ENCODE measurements at regions not wholly inside any gene's neighbourhood (a gene's known extent, or its start where the extent isn't known, plus 50 kb on each side); places are given as distances from the start of the nearest gene placed in this dataset.
"Not testable (repeated sequence)": the region's sequence is repeated elsewhere in the genome, so short reads cannot be mapped to it uniquely, and the experiment has no call there.

- Mint-ChIP-seq H3K4me1 (no peaks in the 10 kb centered on the region), H3K9me3 (no peaks in the 10 kb centered on the region), H3K27ac (no peak overlapping the region), H3K27me3 (no peaks in the 10 kb centered on the region), H3K4me3 (no peak overlapping the region), H3K36me3 (no peaks in the 10 kb centered on the region)
- ATAC-seq (ENCODE audit: low read depth in 2 of 2) (no peak), DNase-seq (no peak)
Observed at GRCh38 chr5:111929261-111929660, 172.3 kb upstream of the NREP start.

- Mint-ChIP-seq H3K27ac (peak overlapping the region in 1 of 6 donors; percentile 8), H3K4me3 (no peak overlapping the region), H3K9me3 (no peaks in the 10 kb centered on the region), H3K27me3 (no peaks in the 10 kb centered on the region), H3K4me1 (no peaks in the 10 kb centered on the region), H3K36me3 (no peaks in the 10 kb centered on the region)
- ATAC-seq (ENCODE audit: low read depth in 2 of 2) (no peak), DNase-seq (no peak)
Observed at GRCh38 chr5:111928511-111928910, 171.5 kb upstream of the NREP start.

- H3K27ac Mint-ChIP-seq, result no peak overlapping the region
- no peaks in the 10 kb centered on the region for H3K27me3 Mint-ChIP-seq
- no peaks in the 10 kb centered on the region for H3K36me3 Mint-ChIP-seq
- ATAC-seq (ENCODE audit: low read depth in 2 of 2) (no peak), DNase-seq (no peak)
- H3K9me3 Mint-ChIP-seq, result no peaks in the 10 kb centered on the region
- no peaks in the 10 kb centered on the region for H3K4me1 Mint-ChIP-seq
- no peak overlapping the region for H3K4me3 Mint-ChIP-seq
Observed at GRCh38 chr5:111927191-111927590, 170.2 kb upstream of the NREP start.

GRCh38 chr5:111926026-111926425, 169.0 kb upstream of the NREP start:
- Mint-ChIP-seq H3K27me3 (no peaks in the 10 kb centered on the region), H3K4me1 (no peaks in the 10 kb centered on the region), H3K27ac (peak overlapping the region in 1 of 6 donors; percentile 68), H3K4me3 (no peak overlapping the region), H3K9me3 (no peaks in the 10 kb centered on the region), H3K36me3 (no peaks in the 10 kb centered on the region)
- no peak for ATAC-seq (ENCODE audit: low read depth in 2 of 2)
- no peak for DNase-seq

- no peaks in the 10 kb centered on the region for H3K36me3 Mint-ChIP-seq
- no peak for ATAC-seq (ENCODE audit: low read depth in 2 of 2)
Observed at GRCh38 chr5:111922344-111922743, 165.3 kb upstream of the NREP start.

GRCh38 chr5:111921691-111922090, 164.7 kb upstream of the NREP start:
- not testable (repeated sequence) for DNase-seq; H3K4me1 Mint-ChIP-seq; H3K27ac Mint-ChIP-seq; ATAC-seq (ENCODE audit: low read depth in 2 of 2); H3K4me3 Mint-ChIP-seq; H3K27me3 Mint-ChIP-seq; H3K36me3 Mint-ChIP-seq
- H3K9me3 Mint-ChIP-seq, result peaks cover 0 to 12% (median 4%) of the 10 kb centered on the region in 7 donors

More at GRCh38 chr5:111922344-111922743, 165.3 kb upstream of the NREP start:
- no peaks in the 10 kb centered on the region for H3K27me3 Mint-ChIP-seq
- H3K4me1 Mint-ChIP-seq, result peaks cover 0 to 7% (median 3%) of the 10 kb centered on the region in 3 donors
- H3K27ac Mint-ChIP-seq, result no peak overlapping the region
- DNase-seq, result no peak
- H3K9me3 Mint-ChIP-seq, result peaks cover 0 to 12% (median 4%) of the 10 kb centered on the region in 7 donors
- no peak overlapping the region for H3K4me3 Mint-ChIP-seq

GRCh38 chr5:111914966-111915636, 158.1 kb upstream of the NREP start:
- Mint-ChIP-seq H3K4me1 (peaks cover 0 to 9% (median 3%) of the 10 kb centered on the region in 3 donors), H3K9me3 (peaks cover 1 to 18% (median 4%) of the 10 kb centered on the region in 7 donors), H3K27ac (no peak overlapping the region), H3K36me3 (no peaks in the 10 kb centered on the region), H3K27me3 (no peaks in the 10 kb centered on the region), H3K4me3 (no peak overlapping the region)
- ATAC-seq (ENCODE audit: low read depth in 2 of 2) (no peak), DNase-seq (no peak)

- no peaks in the 10 kb centered on the region for H3K27me3 Mint-ChIP-seq
- peaks cover 0 to 6% (median 3%) of the 10 kb centered on the region in 3 donors for H3K4me1 Mint-ChIP-seq
- H3K27ac Mint-ChIP-seq, result no peak overlapping the region
- H3K4me3 Mint-ChIP-seq, result no peak overlapping the region
- peaks cover 6 to 18% of the 10 kb centered on the region in 2 donors for H3K36me3 Mint-ChIP-seq
- no peak for DNase-seq
- H3K9me3 Mint-ChIP-seq, result peaks cover 10 to 39% (median 19%) of the 10 kb centered on the region in 7 donors
- no peak for ATAC-seq (ENCODE audit: low read depth in 2 of 2)
Observed at GRCh38 chr5:111902436-111902835, 145.4 kb upstream of the NREP start.

GRCh38 chr5:111901296-111901695, 144.3 kb upstream of the NREP start:
- H3K36me3 Mint-ChIP-seq, result peaks cover 6 to 18% of the 10 kb centered on the region in 2 donors
- H3K4me3 Mint-ChIP-seq, result no peak overlapping the region
- no peak overlapping the region for H3K27ac Mint-ChIP-seq
- peaks cover 0 to 6% (median 3%) of the 10 kb centered on the region in 3 donors for H3K4me1 Mint-ChIP-seq
- DNase-seq (no peak), ATAC-seq (ENCODE audit: low read depth in 2 of 2) (no peak)
- H3K27me3 Mint-ChIP-seq, result no peaks in the 10 kb centered on the region
- H3K9me3 Mint-ChIP-seq, result peaks cover 10 to 39% (median 20%) of the 10 kb centered on the region in 7 donors

GRCh38 chr5:111892949-111893348, 136.0 kb upstream of the NREP start:
- Mint-ChIP-seq H3K27me3 (no peaks in the 10 kb centered on the region), H3K9me3 (peaks cover 8 to 26% (median 16%) of the 10 kb centered on the region in 7 donors), H3K27ac (no peak overlapping the region), H3K4me3 (no peak overlapping the region), H3K4me1 (no peaks in the 10 kb centered on the region), H3K36me3 (peaks cover 2 to 14% of the 10 kb centered on the region in 2 donors)
- ATAC-seq (ENCODE audit: low read depth in 2 of 2), result no peak
- no peak for DNase-seq

GRCh38 chr5:111887706-111888105, 130.7 kb upstream of the NREP start:
- peaks cover 11 to 29% (median 14%) of the 10 kb centered on the region in 7 donors for H3K9me3 Mint-ChIP-seq
- H3K27me3 Mint-ChIP-seq, result no peaks in the 10 kb centered on the region
- no peaks in the 10 kb centered on the region for H3K4me1 Mint-ChIP-seq
- H3K36me3 Mint-ChIP-seq, result peaks cover 0 to 18% of the 10 kb centered on the region in 2 donors
- no peak for ATAC-seq (ENCODE audit: low read depth in 2 of 2)
- no peak for DNase-seq
- no peak overlapping the region for H3K27ac Mint-ChIP-seq
- H3K4me3 Mint-ChIP-seq, result no peak overlapping the region

GRCh38 chr5:111869681-111870080, 112.7 kb upstream of the NREP start:
- Mint-ChIP-seq H3K27ac (no peak overlapping the region), H3K9me3 (peaks cover 0 to 11% (median 2%) of the 10 kb centered on the region in 7 donors), H3K4me3 (no peak overlapping the region), H3K4me1 (no peaks in the 10 kb centered on the region), H3K27me3 (no peaks in the 10 kb centered on the region), H3K36me3 (no peaks in the 10 kb centered on the region)
- ATAC-seq (ENCODE audit: low read depth in 2 of 2), result no peak
- no peak for DNase-seq

- Mint-ChIP-seq H3K27ac (no peak overlapping the region), H3K27me3 (peaks cover 0 to 5% (median 0%) of the 10 kb centered on the region in 3 donors), H3K9me3 (peaks cover 0 to 11% (median 3%) of the 10 kb centered on the region in 7 donors), H3K4me3 (no peak overlapping the region), H3K36me3 (no peaks in the 10 kb centered on the region), H3K4me1 (no peaks in the 10 kb centered on the region)
- no peak for DNase-seq
- ATAC-seq (ENCODE audit: low read depth in 2 of 2), result no peak
Observed at GRCh38 chr5:111865356-111865755, 108.4 kb upstream of the NREP start.

GRCh38 chr5:111863801-111864200, 106.8 kb upstream of the NREP start:
- Mint-ChIP-seq H3K27me3 (peaks cover 0 to 6% (median 5%) of the 10 kb centered on the region in 3 donors), H3K4me1 (no peaks in the 10 kb centered on the region), H3K4me3 (no peak overlapping the region), H3K9me3 (peaks cover 0 to 11% (median 3%) of the 10 kb centered on the region in 7 donors), H3K27ac (no peak overlapping the region), H3K36me3 (no peaks in the 10 kb centered on the region)
- DNase-seq, result no peak
- no peak for ATAC-seq (ENCODE audit: low read depth in 2 of 2)
